ENCODE measurements at regions not wholly inside any gene's neighbourhood (a gene's known extent, or its start where the extent isn't known, plus 50 kb on each side); places are given as distances from the start of the nearest gene placed in this dataset.

GRCh38 chr12:61504396-61505080, 755.7 kb upstream of the USP15 start:
- TF ChIP-seq NR2F2 (IDR thresholded peaks at IDR 0.05) (no peak), RAD21 (IDR thresholded peaks at IDR 0.05) (no peak), CTCF (IDR thresholded peaks at IDR 0.05; ENCODE audit: low read depth, low read length, missing input control) (no peak), MAX (IDR thresholded peaks at IDR 0.05) (no peak), EGR1 (IDR thresholded peaks at IDR 0.05; ENCODE audit: low read depth in 2 of 2) (no peak), ATF3 (IDR thresholded peaks at IDR 0.05) (no peak), REST (IDR thresholded peaks at IDR 0.05) (no peak), TAF1 (conservative IDR thresholded peaks at IDR 0.05) (no peak), SP1 (IDR thresholded peaks at IDR 0.05) (no peak)
